Activated T-helper 1 cell treated with Interleukin-2 at 50 U/mL for 16 hours (primary cell): ENCODE measurements at regions not wholly inside any gene's neighbourhood (a gene's known extent, or its start where the extent isn't known, plus 50 kb on each side); places are given as distances from the start of the nearest gene placed in this dataset.

ENCODE experiments used
- DNase-seq: peaks from one replicate; pipeline ENCODE4 v3.0.0-alpha.2; 2020; ENCODE audit warnings: low read depth

- DNase-seq = no peak
Measured at GRCh38 chr19:29323440-29324290, 110.7 kb upstream of the UQCRFS1 start.

GRCh38 chr19:29324291-29324680 lies 111.3 kb upstream of the UQCRFS1 start:
- DNase-seq = no peak

- DNase-seq = no peak
Measured at GRCh38 chr19:29324717-29325116, 111.8 kb upstream of the UQCRFS1 start.

GRCh38 chr19:29325241-29325975 lies 112.5 kb upstream of the UQCRFS1 start:
- no peak for DNase-seq

- DNase-seq = no peak
Measured at GRCh38 chr19:29326351-29326750, 113.4 kb upstream of the UQCRFS1 start.

GRCh38 chr19:29326849-29327840 lies 114.2 kb upstream of the UQCRFS1 start:
- no peak for DNase-seq

GRCh38 chr19:29328586-29328985 lies 115.6 kb upstream of the UQCRFS1 start:
- DNase-seq = no peak

- DNase-seq = no peak
Measured at GRCh38 chr19:29329460-29330134, 116.6 kb upstream of the UQCRFS1 start.

- DNase-seq = no peak
Measured at GRCh38 chr19:29336425-29336824, 123.5 kb upstream of the UQCRFS1 start.

- DNase-seq = no peak
Measured at GRCh38 chr19:29337029-29337428, 124.1 kb upstream of the UQCRFS1 start.

- DNase-seq = no peak
Measured at GRCh38 chr19:29338480-29338879, 125.5 kb upstream of the UQCRFS1 start.

- DNase-seq = no peak
Measured at GRCh38 chr19:29342721-29343120, 129.8 kb upstream of the UQCRFS1 start.

GRCh38 chr19:29364224-29364726 lies 151.3 kb upstream of the UQCRFS1 start:
- no peak for DNase-seq

GRCh38 chr19:29364999-29365398 lies 152.0 kb upstream of the UQCRFS1 start:
- no peak for DNase-seq

- no peak for DNase-seq
Measured at GRCh38 chr19:29365836-29366417, 153.0 kb upstream of the UQCRFS1 start.

- DNase-seq = no peak
Measured at GRCh38 chr19:29366757-29367156, 153.8 kb upstream of the UQCRFS1 start.

- no peak for DNase-seq
Measured at GRCh38 chr19:29367791-29368222, 154.9 kb upstream of the UQCRFS1 start.

GRCh38 chr19:29370276-29370675 lies 155.5 kb upstream of the VSTM2B start:
- no peak for DNase-seq

- DNase-seq = no peak
Measured at GRCh38 chr19:29371251-29372090, 154.3 kb upstream of the VSTM2B start.

GRCh38 chr19:29372091-29372415 lies 153.7 kb upstream of the VSTM2B start:
- no peak for DNase-seq
